ENCODE measurements at regions not wholly inside any gene's neighbourhood (a gene's known extent, or its start where the extent isn't known, plus 50 kb on each side); places are given as distances from the start of the nearest gene placed in this dataset.

DNA sequence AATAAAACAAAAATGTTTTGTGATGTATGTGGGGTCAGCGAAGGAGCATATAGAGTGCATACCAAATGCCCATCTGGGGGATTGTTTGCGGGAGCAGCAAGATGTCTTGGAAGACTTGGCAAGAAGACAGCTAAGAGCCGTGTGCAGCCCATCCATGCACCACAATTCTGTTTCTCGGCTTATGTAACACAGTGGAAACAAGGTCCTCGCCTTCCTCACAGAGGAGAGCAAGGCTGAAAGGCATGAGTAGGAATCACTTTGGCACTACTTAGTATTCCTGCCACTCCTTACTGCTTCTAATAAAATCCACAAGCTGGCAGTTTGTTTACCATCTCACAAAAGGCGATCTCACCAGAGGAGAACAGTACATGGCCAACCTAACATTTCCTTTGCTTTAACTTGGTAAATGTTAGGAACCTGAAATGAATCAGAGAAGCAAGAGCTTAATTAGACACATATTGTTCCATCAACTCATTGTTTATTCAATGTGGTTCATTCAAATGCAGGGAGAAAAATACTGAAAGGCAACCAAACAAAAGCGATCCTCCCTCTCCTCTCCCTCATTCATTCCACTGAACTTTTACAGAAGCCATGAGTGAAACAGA is 648.1 kb downstream of the ACTL7B start:
- DNase-seq (ENCODE audit: low read depth): peak; percentile 54
- no peak overlapping the region for H3K4me3 ChIP-seq (ENCODE audit: low read depth, low read length)

GRCh38 chr9:108205276-108205675 is 650.5 kb downstream of the ACTL7B start:
- no peak overlapping the region for H3K4me3 ChIP-seq (ENCODE audit: low read depth, low read length)
- no peak for DNase-seq (ENCODE audit: low read depth)

- no peak overlapping the region for H3K4me3 ChIP-seq (ENCODE audit: low read depth, low read length)
- DNase-seq (ENCODE audit: low read depth): no peak
Measured at GRCh38 chr9:108197899-108198298, 657.9 kb downstream of the ACTL7B start.

DNA sequence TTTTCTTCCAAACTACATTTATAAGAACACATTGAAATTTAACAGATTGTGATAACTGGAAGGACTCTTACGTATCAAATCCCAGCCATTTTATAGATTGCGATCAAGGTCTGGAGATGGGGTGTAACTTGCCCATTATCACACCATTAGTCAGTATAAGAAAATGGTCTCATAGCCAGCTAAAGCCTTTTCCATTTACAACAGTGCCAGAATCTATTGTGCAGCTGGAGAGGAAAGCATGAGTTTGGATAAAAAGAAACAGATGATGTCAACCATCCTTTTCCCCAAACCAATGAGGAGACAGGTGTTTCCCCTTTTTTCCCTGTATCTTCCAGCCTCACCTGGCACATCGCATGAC is 658.8 kb downstream of the ACTL7B start:
- DNase-seq (ENCODE audit: low read depth): no peak
- no peak overlapping the region for H3K4me3 ChIP-seq (ENCODE audit: low read depth, low read length)

GRCh38 chr9:108196332-108197007 is 659.3 kb downstream of the ACTL7B start:
- H3K4me3 ChIP-seq (ENCODE audit: low read depth, low read length): no peak overlapping the region
- no peak for DNase-seq (ENCODE audit: low read depth)

- H3K4me3 ChIP-seq (ENCODE audit: low read depth, low read length): no peak overlapping the region
- DNase-seq (ENCODE audit: low read depth): no peak
Measured at GRCh38 chr9:108194154-108194553, 661.6 kb downstream of the ACTL7B start.

DNA sequence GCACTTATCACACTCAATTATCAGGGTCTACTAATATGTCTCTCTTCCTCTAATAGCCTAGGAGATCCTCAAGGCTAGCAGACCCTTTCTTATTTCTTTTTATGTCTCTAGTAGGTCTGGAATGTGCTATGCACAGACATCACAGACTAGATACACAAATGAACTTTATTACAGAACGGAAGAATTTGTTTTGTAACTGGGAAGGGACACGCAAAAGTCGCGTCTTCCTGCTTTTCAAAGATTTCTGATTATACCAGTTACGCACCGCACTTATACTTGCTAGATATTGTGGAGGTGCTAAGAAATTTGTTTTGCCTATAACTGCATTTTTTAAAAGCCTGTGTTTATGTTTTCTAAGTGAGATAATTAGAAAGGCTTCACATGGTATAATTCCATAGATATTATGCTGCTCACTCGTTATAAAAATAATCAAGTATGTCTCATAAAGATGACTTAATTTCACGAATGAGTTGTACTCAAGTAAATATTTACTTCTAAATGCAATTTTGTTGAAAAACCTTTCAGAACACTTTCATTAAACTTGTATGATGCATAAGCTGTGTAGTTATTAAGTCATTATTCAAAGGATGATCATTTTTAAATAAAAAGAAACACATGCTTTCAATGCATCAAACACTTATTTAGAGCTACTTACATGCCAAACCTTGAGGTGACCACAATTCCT is 662.6 kb downstream of the ACTL7B start:
- DNase-seq (ENCODE audit: low read depth): no peak
- H3K4me3 ChIP-seq (ENCODE audit: low read depth, low read length): no peak overlapping the region

DNA sequence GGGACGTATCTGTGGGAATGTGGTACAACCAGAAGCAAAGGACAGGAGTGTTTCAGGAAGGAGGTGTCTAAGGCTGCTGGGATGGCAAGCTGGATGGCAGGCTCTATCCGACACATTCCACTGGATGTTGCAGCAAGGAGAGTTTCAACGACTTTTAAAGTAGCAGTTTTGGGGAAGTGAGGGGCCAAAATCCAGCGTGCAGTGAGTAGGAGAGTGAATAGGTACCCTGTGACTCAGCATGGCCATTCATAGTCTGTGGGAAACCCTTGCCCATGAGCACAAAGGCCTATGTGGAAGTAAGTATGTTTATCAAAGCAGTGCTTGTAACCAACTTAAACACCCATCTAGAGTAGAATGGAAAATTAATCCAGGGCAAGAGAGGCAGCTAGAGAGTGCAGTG is 664.7 kb downstream of the ACTL7B start:
- no peak overlapping the region for H3K4me3 ChIP-seq (ENCODE audit: low read depth, low read length)
- DNase-seq (ENCODE audit: low read depth): no peak

- no peak overlapping the region for H3K4me3 ChIP-seq (ENCODE audit: low read depth, low read length)
- DNase-seq (ENCODE audit: low read depth): no peak
Measured at GRCh38 chr9:108188976-108189375, 666.8 kb downstream of the ACTL7B start.

- H3K4me3 ChIP-seq (ENCODE audit: low read depth, low read length): no peak overlapping the region
- DNase-seq (ENCODE audit: low read depth): no peak
Measured at GRCh38 chr9:108188482-108188881, 667.3 kb downstream of the ACTL7B start.

DNA sequence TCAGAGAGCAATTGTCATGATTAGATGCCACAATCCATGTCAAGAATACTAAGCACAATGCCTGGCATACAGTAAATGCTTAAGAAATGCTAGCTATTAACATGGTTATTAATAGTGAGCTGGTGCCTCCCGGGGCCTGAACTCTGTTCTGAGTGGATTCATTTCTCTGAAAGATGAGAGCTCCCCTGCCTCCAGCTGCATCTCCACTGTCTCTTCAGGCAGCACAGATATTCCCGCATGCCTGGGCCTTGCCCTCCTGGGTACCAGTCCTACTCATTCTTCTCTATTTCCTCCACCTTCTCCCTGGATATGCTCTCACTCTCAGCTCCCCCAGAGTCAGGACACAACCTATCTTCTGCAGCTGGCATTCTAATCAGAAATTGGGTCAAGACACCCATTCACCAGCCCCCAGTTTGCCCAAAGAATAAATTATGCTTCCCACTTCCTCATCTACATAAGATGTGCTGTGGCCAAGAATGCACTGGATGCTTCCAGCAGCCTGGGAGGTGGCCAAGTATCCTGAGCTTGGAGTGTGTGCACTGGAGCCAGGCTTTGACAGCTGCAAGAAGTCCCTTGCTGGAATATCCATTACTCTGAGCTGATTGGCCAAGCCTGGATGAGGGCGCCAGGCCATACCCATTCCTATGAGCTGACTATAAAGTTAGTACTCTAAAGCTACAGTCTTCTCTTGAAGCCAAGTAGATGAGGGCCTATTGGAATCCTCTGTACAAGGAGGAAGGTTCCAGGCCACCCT is 669.0 kb downstream of the ACTL7B start:
- DNase-seq (ENCODE audit: low read depth): peak; percentile 73
- no peak overlapping the region for H3K4me3 ChIP-seq (ENCODE audit: low read depth, low read length)

- no peak for DNase-seq (ENCODE audit: low read depth)
- no peak overlapping the region for H3K4me3 ChIP-seq (ENCODE audit: low read depth, low read length)
Measured at GRCh38 chr9:108185613-108186012, 670.2 kb downstream of the ACTL7B start.

DNA sequence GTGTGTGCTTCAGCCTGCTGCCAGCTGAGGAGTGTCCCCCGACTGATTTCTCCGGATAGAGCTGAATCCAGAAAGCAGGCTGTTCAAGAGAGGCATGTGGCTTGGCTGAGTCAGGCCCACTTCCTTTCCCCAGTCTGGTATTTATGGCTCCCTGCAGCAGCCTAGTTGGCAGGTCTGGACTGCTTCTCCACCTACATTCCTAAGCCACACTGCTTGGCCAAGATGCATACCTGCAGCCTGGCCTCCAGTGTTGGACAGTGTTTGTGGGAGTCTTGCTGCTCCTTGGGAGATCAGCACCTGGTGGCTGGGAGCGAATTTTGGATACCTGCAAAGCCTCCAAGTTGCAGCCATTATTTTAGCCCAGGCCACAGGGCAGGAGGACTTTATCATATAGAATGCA is 670.8 kb downstream of the ACTL7B start:
- H3K4me3 ChIP-seq (ENCODE audit: low read depth, low read length): no peak overlapping the region

DNA sequence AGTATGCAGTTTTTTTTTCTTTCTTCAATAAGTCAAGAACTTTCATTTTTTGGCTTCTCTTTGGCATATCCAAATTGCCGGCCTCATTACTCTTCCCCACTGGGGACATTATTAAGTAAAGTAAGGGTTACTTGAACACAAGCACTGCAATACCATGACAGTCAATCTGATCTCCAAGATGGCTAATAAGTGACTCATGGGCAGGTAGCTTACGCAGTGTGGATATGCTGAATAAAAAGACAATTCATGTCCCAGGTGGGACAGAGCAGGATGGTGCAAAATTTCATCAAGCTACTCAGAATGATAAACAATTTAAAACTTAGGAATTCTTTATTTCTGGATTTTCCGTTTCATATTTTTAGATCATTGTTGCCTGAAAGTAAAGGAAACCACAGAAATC is 671.8 kb downstream of the ACTL7B start:
- DNase-seq (ENCODE audit: low read depth): no peak
- no peak overlapping the region for H3K4me3 ChIP-seq (ENCODE audit: low read depth, low read length)

More for the DNA sequence above, 670.8 kb downstream of the ACTL7B start:
- DNase-seq (ENCODE audit: low read depth): no peak

DNA sequence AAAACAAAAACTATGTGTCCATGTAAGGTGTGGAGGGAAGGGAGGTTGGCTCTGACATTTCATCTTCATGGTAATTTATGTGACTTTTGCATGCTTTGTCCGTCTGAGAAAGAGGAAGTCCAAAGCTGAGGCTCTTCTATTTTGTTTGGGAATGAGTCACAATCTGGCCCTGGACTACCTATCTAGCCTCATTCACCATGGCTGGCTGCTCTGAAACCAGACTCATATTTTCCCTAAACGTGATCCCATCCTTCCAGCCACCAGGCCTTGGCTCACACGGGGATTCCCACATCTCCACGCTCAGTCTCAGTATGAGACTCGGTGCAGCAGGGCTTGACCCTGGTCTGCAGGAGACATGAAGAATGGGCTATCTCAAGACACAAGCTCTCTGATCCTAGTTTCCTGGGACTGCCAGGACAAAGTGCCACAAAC is 672.8 kb downstream of the ACTL7B start:
- no peak for DNase-seq (ENCODE audit: low read depth)
- H3K4me3 ChIP-seq (ENCODE audit: low read depth, low read length): no peak overlapping the region

DNA sequence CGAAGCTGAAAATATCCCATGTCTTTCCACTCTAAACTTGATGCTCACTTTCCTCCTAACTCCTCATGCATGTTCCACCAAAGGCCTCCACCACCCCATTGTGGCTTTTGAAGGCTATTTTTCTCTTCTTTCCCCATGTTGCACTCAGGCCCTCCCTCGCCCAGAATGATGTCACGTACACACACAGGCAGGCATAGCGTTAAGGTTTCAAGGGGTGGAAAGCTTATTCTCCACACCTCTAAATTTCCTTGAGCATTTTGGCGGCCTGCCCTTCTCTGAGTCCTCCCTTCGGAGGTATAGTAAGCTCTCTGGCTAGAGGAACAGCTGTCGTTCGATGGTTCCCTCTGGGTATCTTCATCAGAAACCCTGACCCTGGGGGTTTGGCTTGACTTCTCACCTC is 673.5 kb downstream of the ACTL7B start:
- DNase-seq (ENCODE audit: low read depth): no peak

GRCh38 chr9:108181441-108181840 is 674.3 kb downstream of the ACTL7B start:
- no peak for DNase-seq (ENCODE audit: low read depth)
- H3K4me3 ChIP-seq (ENCODE audit: low read depth, low read length): no peak overlapping the region

More for the DNA sequence above, 673.5 kb downstream of the ACTL7B start:
- H3K4me3 ChIP-seq (ENCODE audit: low read depth, low read length): no peak overlapping the region

DNA sequence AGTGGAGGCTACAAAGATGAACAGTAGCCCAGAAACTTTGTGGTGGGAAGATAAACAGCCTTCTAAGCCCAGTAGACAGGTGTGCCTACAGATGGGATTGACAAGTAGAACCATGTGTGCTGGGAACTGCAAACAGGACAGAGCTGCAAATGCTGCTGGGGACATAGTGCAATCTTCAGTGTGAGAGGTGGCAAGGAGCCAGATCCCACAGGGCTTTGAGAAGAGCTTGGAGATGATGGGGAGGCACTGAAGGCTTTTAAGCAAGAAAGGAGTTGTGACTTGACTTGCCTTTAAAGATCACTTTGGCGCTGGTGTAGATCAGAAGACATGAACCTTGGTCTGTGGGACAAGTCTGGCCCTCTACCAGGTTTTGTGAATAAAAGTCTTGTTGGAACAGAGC is 675.2 kb downstream of the ACTL7B start:
- DNase-seq (ENCODE audit: low read depth): no peak

DNA sequence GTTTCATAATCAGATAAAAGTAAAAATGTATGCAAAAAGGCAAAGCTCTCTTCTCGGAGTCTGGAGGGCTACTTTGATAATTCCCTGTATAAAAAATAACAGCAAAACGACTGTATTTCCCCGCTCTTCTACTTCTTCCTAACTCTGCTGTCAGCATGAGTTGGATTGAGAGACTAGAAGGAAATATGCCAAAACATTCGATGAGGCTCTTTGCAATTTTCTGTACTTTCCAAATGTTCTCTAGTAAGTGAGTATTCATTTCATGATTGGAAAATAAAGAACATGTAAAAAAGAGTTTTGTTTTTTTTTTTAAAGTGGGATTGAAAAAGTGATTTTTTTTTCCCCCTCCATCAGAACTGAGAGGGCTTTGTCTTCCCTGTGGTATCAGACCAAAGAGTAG is 677.5 kb downstream of the ACTL7B start:
- no peak for DNase-seq (ENCODE audit: low read depth)
- H3K4me3 ChIP-seq (ENCODE audit: low read depth, low read length): no peak overlapping the region

More for the DNA sequence above, 675.2 kb downstream of the ACTL7B start:
- no peak overlapping the region for H3K4me3 ChIP-seq (ENCODE audit: low read depth, low read length)

DNA sequence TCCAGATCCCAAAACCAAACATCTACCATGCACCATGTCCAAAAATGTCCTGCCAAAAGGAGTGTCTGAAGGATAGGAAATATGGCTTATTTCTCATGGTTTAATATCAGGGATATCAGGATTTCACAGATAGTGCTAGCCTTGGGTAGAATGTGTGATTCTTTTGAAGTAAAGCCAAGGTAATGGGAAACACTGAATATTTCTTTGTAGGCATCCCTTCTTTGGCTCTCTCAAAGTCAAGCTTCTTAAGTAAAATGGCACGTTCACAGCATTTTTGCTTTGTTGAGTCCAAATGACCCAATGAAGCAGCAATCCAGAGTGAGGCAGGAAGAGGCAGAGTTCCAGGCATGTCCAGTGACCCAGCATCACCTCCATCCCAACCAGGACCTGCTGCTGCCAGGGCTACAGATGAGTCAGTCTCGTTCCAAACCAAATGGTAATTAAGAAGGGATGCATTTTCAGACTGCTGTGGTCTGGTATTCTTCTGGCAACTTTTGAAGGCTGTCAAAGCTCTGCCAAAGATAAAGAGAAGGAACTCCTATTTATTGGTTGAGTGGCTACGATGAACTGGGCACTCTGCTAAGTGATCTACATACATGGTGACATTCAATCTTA is 678.8 kb upstream of the KLF4 start:
- no peak overlapping the region for H3K4me3 ChIP-seq (ENCODE audit: low read depth, low read length)
- DNase-seq (ENCODE audit: low read depth): no peak

All from skeletal muscle cell (primary cell).